HG03342 (cell line): ENCODE measurements at regions not wholly inside any gene's neighbourhood (a gene's known extent, or its start where the extent isn't known, plus 50 kb on each side); places are given as distances from the start of the nearest gene placed in this dataset.
"Not testable (repeated sequence)": the region's sequence is repeated elsewhere in the genome, so short reads cannot be mapped to it uniquely, and the experiment has no call there.

Experiments
- ATAC-seq: cut with Tn5 transposase; IDR thresholded peaks from one replicate; pipeline ENCODE4 v1.9.1; 2021; ENCODE audit warnings: mild to moderate bottlenecking, moderate library complexity; ENCODE audit not compliant: unreplicated experiment

DNA sequence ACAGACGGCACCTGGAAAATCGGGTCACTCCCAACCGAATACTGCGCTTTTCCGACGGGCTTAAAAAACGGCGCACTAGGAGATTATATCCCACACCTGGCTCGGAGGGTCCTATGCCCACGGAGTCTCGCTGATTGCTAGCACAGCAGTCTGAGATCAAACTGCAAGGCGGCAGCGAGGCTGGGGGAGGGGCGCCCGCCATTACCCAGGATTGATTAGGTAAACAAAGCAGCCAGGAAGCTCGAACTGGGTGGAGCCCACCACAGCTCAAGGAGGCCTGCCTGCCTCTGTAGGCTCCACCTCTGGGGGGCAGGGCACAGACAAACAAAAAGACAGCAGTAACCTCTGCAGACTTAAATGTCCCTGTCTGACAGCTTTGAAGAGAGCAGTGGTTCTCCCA is 64.5 kb downstream of the SLC30A10 start:
- not testable (repeated sequence) for ATAC-seq

DNA sequence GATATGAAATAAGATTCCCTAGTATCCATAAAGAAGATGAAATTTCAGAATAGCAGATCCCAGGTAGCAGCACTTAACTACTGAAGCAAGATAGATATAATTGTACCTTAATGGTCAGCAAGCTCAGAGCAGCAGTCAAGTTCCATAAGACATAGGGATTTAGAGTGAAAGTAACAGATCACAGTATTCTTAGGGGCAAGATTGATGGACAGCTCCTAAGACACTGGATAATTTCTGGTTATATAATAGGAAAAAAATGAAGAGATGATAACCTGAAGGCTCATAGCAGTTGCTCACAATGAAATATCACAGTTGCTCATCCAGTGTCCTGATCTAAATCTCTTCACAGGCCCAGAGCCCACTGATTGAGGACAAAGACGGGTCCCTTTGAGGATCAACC is 66.0 kb downstream of the SLC30A10 start:
- no peak for ATAC-seq

DNA sequence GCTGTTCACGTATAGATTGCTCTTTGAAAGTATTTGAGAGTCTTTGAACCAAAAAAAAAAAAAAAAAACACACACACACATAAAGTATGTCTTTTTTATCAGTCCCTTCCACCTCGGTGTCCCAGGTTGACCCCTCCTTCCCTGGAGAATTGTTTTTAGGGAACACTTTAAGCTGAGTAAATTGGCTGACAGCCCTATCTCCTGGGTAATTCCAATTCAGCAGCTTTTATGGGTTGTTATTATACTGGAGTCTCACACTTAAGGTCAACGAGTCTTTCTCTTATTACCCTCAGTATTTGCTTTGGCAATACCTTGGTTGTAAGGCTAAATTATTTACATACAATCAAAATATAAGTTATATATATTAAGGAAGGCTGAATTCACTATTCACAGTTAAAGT is 69.4 kb downstream of the SLC30A10 start:
- no peak for ATAC-seq

DNA sequence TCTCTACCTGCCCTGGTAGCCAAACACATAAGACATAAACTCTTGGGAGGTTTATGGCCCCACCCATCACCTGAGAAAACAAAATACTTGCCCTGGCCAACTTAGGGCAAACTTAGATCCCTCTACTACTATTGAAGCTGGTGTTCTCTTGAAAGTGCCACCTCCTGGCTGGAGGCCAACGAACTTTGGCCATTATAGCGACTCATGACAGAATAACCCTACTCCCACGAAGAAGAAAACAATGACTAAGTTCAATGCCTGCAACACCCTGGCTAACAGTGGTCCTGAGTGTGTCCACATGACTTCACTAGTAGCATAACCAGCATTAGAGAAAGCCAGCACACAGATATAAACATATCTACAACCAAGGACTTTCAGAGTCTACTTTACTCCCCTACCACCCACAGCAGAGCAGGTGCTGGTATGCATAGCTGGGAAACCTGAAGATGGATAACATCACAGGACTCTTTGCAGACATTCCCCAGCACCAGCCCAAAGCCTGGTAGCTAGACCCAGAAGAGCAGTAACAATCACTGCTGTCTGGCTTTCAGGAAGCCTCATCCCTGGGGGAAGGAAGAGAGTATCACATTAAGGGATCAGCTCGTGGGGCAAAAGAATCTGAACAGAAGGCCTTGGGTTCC is 81.0 kb downstream of the SLC30A10 start:
- ATAC-seq = no peak

DNA sequence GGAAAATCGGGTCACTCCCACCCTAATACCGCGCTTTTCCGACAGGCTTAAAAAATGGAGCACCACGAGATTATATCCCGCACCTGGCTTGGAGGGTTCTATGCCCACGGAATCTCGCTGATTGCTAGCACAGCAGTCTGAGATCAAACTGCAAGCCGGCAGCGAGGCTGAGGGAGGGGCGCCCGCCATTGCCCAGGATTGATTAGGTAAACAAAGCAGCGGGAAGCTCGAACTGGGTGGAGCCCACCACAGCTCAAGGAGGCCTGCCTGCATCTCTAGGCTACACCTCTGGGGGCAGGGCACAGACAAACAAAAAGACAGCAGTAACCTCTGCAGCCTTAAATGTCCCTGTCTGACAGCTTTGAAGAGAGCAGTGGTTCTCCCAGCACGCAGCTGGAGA is 88.8 kb downstream of the SLC30A10 start:
- not testable (repeated sequence) for ATAC-seq

DNA sequence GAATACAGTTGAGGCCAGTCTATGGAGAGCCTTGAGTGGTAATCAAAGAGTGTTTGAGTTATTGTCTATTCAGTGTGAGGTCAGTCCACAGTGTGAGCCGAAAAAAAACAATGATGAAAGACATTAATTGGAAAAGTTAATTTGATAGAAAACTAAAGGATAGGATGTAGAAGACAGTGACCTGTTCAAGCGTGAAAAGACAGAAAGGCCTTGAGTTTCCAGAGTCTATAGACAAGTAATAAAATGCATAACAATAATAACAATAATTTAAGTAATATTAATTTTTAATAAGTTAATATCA is 90.4 kb downstream of the SLC30A10 start:
- ATAC-seq = no peak

DNA sequence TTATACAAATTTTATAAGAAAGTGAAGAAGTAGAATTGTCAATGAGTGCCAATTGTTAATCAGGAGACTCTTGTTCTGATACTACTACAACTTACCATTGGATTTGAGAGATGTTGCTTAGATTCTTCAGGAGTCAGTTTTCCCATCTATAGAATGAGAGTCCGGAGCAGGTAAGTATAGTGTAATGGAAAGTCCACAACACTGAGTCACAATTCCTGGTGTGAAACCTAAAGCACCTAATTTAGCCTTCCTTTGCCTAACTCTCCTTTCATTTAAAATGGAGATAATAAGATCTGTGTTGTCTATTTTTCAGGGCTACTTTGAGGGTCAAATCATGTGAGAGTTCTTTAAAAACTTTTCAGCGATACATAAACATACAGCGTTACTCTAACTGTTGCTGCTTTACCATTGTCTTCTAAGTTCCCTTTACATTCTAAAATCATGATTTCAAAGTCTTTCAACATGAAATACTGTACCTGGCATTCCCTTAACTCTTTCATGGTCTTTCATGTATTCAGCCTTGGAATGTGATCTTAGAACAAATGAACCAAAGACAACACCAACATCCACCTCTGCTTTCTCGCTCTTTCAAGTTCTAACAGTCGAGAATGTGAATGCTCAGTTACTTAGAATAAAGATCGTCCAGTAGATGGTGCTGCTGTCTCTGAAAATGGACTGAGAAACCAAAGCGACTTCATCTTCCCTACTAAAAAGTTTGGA is 90.9 kb downstream of the SLC30A10 start:
- no peak for ATAC-seq

DNA sequence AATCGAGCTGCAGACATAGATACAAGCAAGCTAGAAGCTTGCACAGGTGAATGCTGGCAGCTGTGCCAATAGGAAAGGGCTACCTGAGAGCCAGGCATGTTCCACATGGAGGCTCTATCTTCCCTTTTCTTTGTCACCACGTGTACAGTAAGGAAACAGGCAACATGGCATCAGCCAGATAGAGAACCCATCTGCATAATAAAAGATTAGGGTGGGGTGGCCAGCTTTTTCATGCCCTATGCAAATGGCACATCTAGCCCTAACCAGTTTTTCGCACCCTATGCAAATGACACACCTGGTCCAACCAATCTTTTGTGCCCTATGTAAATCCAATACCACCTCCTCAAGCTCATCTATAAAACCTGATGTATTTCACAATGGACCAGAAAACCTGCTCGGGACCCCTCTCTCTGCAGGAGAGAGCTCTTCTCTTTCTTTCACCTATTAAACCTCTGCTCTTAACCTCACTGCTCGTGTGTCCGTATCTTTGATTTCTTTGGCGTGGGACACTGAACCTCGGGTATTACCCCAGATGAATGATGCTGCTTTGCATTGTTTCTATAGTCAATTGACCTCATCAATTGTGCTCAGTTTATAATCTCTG is 93.9 kb downstream of the SLC30A10 start:
- no peak for ATAC-seq

DNA sequence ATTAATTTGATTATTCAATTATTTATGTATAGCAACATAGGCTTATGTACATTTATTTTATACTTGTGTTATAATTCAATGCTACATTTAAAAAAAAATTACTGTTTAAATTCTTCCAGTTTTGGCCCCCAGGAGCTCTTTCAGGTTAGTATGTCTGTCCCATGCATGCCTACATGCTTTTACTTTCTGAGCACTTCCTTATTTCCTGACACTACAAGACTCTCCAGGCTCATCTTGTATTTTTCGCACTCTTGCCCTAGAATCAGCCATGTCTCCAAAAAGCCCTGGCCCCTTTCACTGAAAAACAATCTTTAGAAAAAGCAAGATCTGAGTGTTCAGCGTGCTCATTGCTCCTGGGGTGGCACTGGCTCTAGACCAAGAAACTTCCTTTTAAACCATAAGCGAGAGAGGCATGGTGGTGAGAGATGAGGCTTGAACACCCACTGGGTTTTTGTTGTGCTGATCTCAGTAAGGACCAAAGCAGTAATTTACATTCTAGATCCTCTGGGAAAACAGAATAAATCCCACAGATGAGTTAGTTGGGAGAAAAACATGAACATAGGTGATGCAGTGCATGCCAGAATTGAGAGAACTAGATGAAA is 95.0 kb downstream of the SLC30A10 start:
- no peak for ATAC-seq

DNA sequence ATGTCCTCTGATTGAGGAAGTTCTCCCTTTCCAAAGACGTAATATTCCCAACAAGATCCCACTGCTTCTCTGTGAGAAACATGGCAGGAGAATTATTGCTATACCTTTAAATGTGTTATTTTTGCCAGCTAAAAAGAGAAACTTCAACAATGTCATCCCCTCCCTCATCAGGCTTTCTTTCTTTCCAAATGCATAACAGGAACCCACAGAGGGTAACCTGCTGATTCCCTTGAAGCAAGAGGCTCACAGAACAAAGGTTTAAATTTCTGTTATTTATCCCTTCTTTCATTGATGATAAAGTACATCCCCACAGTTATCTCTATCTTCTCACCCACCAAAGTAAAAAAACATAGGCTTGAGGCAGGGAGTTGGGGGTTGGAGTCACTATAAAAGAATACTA is 102.1 kb downstream of the SLC30A10 start:
- no peak for ATAC-seq

DNA sequence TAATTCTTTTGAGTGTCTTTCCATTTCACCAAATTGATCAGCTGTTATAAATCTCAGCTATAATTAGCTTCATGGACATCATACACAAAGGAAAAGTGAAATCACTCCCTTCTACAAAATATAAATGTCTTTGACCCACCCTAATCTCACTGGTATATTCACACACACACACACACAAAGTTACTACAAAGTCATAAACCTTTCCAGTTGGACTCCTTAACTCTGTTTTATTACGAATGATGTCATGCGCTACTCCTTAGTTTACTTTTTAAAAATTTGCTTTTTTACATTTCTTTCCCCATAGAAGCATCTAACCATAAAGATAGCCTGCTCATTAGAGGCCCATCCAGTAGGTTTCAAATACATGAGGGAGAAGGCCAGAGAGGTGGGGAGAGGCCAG is 103.0 kb downstream of the SLC30A10 start:
- ATAC-seq = no peak

DNA sequence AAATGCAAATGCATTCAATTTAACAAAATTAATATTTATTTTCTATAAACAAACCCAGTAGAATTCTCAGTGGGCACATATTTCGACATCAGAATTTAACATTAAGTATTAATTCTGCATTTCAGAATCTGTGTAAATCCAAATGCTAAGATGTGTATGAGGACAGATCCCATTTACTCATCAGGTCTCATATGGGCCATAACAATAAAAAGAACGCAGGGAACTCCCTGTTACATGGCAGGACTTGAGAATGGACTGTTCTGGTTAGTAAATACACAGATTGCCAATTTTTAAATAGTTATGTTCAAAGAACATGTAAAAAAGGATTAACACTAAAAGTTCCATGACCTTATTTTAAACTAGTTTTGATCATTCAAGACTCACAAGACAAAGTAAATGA is 104.0 kb downstream of the SLC30A10 start:
- no peak for ATAC-seq

DNA sequence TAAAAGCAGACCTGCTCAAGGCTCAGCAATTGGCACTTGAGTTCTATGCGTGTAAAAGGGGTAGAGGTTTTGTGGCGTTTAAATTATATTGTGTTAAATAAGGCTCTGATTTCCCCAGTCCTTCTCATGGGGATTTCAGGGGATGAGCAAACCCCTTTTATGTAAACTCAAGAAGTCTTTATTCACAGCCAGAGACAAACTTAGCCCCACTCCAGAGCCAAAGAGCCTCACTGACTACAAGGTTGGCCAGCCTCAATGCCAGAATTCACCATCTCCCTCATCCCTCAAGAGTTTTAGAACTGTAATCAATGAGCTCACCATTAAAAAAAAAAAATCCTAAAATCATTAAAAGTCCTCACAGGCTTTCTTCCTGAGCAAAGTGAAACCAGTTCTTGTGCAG is 107.8 kb downstream of the SLC30A10 start:
- no peak for ATAC-seq

DNA sequence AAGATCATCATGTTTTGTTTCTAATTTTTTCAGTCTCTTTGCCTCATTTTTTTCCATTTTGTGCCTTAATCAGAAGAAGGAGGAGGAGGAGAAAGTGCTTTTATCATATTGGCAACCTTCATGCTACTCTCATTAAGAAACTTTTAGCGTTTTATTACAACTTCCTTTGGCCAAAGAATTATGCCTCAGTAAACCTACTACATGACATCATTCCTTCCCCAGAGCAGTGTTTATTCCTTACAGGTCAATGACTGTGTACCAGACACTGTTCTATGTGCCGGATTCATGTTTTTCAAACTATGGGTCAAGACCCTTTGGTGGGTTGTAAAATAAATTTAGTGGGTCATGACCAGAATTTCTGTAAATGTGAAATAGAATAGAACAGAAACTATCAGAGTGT is 110.4 kb downstream of the SLC30A10 start:
- no peak for ATAC-seq

DNA sequence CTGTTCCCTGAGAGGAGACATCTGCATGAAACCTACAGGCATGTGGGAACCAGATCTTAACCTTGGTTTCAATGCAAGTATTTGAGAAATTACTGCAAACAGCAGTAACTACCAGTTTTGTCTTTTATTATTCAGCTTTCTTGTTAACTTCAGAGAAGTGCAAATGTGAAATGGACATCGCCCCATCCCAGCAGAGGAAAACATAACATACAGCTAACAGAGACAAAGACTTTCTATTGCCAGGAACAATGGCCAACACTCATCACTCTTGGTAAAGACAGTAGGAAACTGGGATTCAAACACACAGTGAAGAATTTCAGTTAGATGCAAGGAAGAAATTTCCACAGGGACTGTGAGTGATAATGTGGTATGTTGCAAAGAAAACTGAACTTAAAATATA is 115.1 kb downstream of the SLC30A10 start:
- no peak for ATAC-seq

DNA sequence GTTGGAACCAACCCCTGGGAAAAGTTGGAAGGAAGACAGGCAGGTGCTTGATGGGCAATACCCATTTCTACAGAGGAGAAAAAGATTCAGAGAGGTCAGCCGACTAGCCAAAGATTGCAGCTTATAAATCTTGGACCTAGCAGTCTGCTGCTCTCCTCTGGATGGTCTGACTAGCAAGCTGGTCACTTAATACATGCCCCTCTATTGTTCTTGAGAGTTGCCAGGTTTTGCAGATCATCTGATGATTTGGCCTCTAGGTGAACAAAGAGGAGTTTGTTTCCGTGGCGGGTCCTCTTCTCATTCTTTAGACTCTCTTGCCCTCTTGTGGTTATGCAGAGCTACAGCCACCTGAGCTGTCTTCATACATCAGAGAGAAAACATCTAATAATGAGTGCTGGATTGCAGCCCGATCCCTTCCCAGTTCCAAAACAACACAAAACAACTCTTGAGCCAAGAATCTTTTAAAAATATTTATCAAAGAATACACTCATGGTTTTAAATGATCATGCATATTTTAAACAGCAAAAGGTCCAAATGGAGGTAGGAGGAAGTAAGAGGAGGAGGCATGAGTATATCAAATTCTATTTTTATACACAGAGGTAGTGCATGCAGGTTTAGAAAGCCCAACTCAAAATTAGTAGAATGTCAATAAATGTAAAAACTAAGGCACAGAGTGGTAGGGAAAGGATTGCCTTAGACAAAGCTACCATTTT is 115.7 kb downstream of the SLC30A10 start:
- peak; percentile 86 for ATAC-seq

DNA sequence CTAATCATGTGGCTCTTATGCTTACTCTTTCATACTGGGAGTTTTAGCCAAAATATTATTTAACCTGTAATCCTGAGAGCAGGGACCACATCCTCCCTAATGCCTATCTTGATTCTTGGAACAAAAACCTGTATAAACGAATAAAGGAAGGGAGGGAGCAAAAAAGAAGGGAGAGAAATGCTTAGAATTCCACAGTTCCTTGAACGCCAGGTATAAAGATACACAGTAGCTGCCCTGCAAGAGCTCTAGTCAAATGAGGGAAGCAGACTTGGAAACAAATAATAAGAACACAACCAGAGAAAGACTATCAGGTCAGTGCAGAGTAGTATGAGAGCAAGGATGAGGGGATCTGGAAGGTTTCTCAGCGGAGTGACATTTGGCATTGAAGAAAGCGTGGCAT is 116.3 kb downstream of the SLC30A10 start:
- ATAC-seq = no peak

DNA sequence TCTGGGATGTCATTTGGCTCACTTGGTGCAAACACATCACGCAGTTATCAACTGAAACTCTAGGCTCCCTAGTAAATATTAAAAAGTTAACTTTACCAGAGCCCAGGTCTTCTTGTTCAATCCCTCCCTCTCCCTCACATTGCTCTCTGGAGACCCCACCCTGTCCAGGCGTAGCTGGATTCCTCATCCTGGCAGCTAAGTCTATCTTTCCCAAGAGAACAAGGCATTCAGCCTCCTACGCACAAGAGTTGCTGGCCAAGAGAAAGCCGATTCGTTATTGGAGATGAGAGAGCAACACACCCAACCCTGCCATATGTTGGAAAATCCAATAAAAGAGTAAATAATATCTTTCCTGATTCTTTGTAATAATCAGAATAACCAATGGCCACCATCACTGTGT is 117.9 kb downstream of the SLC30A10 start:
- ATAC-seq = no peak

DNA sequence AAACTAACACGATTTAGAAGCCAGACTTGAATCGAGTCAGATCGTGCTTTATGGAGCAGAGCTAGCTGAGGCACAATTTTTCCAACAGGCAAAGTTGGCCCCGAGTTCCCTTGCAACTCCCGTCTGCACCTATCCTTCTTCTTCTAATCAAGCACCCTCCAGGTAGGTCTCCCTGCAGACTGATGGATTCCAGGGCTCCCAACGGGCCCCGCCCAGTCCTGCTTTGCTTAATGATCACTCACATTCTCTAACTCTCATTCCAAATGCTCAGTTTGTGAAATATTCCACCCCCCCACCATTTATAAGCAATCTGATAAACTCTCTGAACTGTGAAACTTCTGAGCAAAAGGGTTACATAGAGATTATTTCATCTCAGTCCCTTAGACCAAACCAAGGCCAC is 119.6 kb downstream of the SLC30A10 start:
- no peak for ATAC-seq

DNA sequence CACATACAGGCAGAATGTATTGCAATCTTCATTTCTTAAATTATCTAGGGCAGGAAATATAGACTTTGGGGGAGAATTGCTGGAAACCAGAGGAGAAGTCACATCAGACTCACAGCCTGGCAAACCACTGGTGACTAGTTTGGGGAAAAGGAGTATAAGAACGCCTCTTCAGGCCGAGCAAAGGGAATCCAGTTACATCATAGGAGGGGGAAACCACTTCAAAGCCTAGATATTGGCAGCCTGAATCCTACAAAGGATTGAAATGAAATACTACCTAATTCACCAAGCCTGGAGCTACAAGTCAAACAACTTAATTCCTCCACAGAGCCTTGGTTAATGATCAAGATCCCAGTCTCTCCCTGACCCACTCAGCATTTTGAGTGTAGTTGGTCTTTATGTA is 121.7 kb downstream of the SLC30A10 start:
- no peak for ATAC-seq

DNA sequence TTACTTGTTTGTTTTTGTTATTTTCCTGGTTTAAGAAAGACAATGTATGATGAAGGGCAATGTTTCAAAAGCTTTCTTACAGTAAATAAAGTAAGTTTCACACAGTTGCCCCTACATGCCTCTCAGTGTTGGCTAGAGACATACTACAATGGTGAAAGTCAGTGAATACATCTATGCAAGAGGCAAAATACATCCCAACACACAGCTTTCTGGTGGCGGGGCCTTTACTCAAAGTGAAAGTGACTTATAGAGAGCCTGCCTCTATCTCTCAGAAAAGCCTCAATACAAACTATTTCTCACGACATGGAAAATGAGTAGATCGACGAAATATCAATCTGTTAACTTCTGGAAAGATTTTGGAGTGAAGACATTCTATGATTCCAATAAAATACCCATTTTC is 122.3 kb downstream of the SLC30A10 start:
- ATAC-seq = peak; percentile 53

DNA sequence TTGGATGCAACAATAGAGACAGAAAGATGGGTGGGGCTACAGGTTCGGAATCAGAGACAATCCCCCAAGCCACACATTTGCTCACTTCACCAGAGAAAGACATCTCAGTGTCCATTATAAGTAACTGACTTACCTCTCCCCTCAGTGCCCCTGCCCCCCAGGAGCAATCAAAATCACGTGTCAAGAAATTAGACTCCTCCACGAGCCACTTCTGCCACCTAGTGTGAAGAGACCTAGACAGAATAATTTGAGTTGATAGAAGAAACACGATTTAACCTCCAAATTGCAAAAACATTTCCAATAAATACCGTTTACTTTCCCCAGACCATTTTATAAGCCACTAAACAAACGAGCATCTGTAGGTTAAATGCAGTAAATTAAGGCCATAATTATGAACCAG is 123.2 kb downstream of the SLC30A10 start:
- no peak for ATAC-seq
